Cardiac muscle cell (in vitro differentiated cells and primary cell): ENCODE measurements at regions not wholly inside any gene's neighbourhood (a gene's known extent, or its start where the extent isn't known, plus 50 kb on each side); places are given as distances from the start of the nearest gene placed in this dataset.
"Not testable (repeated sequence)": the region's sequence is repeated elsewhere in the genome, so short reads cannot be mapped to it uniquely, and the experiment has no call there.

Experiments
- DNase-seq, 2 donors: peaks; one replicate each; pipeline versions ENCODE4 v3.0.0 to v3.0.0-alpha.2; 2010 to 2017; ENCODE audit warnings: low read depth in 1 of 2, low spot score in 1 of 2
- H3K27ac ChIP-seq: fragments of 200-600 bp; sonication (generic); 2 replicates; pipeline ENCODE4 v1.5.1; 2016
- H3K27me3 ChIP-seq: fragments of 200-600 bp; sonication (generic); 2 replicates; pipeline ENCODE4 v1.6.0; 2016; ENCODE audit warnings: control low read depth
- H3K36me3 ChIP-seq: fragments of 200-600 bp; sonication (generic); 2 replicates; pipeline ENCODE4 v1.5.1; 2016; ENCODE audit warnings: control low read depth
- H3K4me1 ChIP-seq: fragments of 200-600 bp; sonication (generic); 2 replicates; pipeline ENCODE4 v1.8.1; 2017; ENCODE audit warnings: low read depth, mild to moderate bottlenecking, mixed run types
- H3K4me3 ChIP-seq: fragments of 200-600 bp; sonication (generic); 2 replicates; pipeline ENCODE4 v1.5.1; 2016; ENCODE audit warnings: mild to moderate bottlenecking
- H3K9me3 ChIP-seq: fragments of 200-600 bp; sonication (generic); 2 replicates; pipeline ENCODE4 v1.5.1; 2017; ENCODE audit warnings: low read depth, mild to moderate bottlenecking, control low read depth
- TF ChIP-seq, protein P1 (sequence below): IDR thresholded peaks from 2 replicates; pipeline ENCODE4 v1.5.1; 2012; ENCODE audit warnings: low read depth, mild to moderate bottlenecking, low read length

- TF ChIP-seq, protein P1, sequence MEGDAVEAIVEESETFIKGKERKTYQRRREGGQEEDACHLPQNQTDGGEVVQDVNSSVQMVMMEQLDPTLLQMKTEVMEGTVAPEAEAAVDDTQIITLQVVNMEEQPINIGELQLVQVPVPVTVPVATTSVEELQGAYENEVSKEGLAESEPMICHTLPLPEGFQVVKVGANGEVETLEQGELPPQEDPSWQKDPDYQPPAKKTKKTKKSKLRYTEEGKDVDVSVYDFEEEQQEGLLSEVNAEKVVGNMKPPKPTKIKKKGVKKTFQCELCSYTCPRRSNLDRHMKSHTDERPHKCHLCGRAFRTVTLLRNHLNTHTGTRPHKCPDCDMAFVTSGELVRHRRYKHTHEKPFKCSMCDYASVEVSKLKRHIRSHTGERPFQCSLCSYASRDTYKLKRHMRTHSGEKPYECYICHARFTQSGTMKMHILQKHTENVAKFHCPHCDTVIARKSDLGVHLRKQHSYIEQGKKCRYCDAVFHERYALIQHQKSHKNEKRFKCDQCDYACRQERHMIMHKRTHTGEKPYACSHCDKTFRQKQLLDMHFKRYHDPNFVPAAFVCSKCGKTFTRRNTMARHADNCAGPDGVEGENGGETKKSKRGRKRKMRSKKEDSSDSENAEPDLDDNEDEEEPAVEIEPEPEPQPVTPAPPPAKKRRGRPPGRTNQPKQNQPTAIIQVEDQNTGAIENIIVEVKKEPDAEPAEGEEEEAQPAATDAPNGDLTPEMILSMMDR, result no peak
- H3K4me1 ChIP-seq, result no peaks in the 10 kb centered on the region
- no peak overlapping the region for H3K4me3 ChIP-seq
- DNase-seq, result no peak
- H3K36me3 ChIP-seq, result no peaks in the 10 kb centered on the region
- no peaks in the 10 kb centered on the region for H3K27me3 ChIP-seq
- H3K9me3 ChIP-seq, result no peaks in the 10 kb centered on the region
- no peak overlapping the region for H3K27ac ChIP-seq
These were observed 116.0 kb downstream of the TRIM43 start for GRCh38 chr2:95707837-95708236.

GRCh38 chr2:95709831-95710230, 118.0 kb downstream of the TRIM43 start:
- H3K27me3 ChIP-seq, result no peaks in the 10 kb centered on the region

DNA sequence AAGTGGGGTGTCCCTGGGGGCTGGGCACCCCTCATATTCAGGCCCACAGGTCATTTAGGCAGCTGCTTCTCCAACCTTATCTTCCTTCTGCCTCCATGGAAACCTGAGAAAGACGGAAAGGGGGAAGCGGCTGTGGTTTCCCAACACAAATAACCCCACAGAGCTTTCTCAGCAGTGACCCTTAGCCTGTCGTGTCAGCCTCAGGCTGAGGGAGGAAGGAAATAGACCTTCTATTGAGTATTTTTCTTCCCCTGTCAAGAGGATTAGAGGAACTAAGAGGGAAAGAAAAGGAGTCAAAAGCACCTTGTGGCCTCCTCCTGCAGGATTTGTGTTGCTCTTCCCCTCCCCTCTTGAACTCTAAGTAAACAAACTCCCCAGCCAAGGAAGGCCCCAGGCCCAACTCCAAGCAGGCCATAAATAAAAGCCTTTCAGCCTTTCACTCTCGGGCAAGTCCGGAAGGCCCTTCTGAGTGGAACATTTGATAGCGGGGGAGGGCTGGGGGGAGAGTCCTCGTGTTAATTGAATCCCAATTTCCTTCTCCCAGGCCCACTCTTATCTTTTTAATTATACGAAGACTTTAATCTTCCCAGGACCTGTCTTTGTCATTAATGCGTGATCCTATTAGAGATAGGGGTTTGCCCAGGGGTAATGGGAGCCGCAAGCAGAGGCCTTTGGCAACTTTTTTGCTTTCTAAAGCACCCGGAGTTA, 121.8 kb downstream of the TRIM43 start:
- H3K27me3 ChIP-seq, H3K9me3 ChIP-seq, H3K36me3 ChIP-seq, DNase-seq, H3K4me3 ChIP-seq, H3K27ac ChIP-seq, H3K4me1 ChIP-seq: not testable (repeated sequence)

More at GRCh38 chr2:95709831-95710230, 118.0 kb downstream of the TRIM43 start:
- Histone ChIP-seq H3K4me3 (no peak overlapping the region), H3K9me3 (no peaks in the 10 kb centered on the region), H3K4me1 (no peaks in the 10 kb centered on the region), H3K36me3 (no peaks in the 10 kb centered on the region), H3K27ac (no peak overlapping the region)
- DNase-seq, result no peak
- TF ChIP-seq, protein P1, result no peak

- H3K27ac ChIP-seq, H3K9me3 ChIP-seq, H3K36me3 ChIP-seq, DNase-seq, H3K4me3 ChIP-seq, H3K4me1 ChIP-seq, H3K27me3 ChIP-seq: not testable (repeated sequence)
These were observed 122.6 kb downstream of the TRIM43 start for GRCh38 chr2:95714398-95714797.

GRCh38 chr2:95719473-95720060, 127.8 kb downstream of the TRIM43 start:
- H3K4me1 ChIP-seq, result no peaks in the 10 kb centered on the region
- no peak overlapping the region for H3K27ac ChIP-seq
- no peaks in the 10 kb centered on the region for H3K9me3 ChIP-seq
- H3K27me3 ChIP-seq, result no peaks in the 10 kb centered on the region
- peak in 1 of 2 donors; percentile 4 for DNase-seq
- no peaks in the 10 kb centered on the region for H3K36me3 ChIP-seq
- TF ChIP-seq, protein P1, result no peak
- no peak overlapping the region for H3K4me3 ChIP-seq

- no peaks in the 10 kb centered on the region for H3K27me3 ChIP-seq
- H3K4me3 ChIP-seq, result no peak overlapping the region
- DNase-seq, result no peak
- H3K27ac ChIP-seq, result no peak overlapping the region
- H3K36me3 ChIP-seq, result no peaks in the 10 kb centered on the region
- H3K4me1 ChIP-seq, result no peaks in the 10 kb centered on the region
- TF ChIP-seq, protein P1, result no peak
- H3K9me3 ChIP-seq, result no peaks in the 10 kb centered on the region
These were observed 129.9 kb downstream of the TRIM43 start for GRCh38 chr2:95721726-95722125.
